HG03095 (cell line): ENCODE measurements at regions not wholly inside any gene's neighbourhood (a gene's known extent, or its start where the extent isn't known, plus 50 kb on each side); places are given as distances from the start of the nearest gene placed in this dataset.

Source experiments
- ATAC-seq: cut with Tn5 transposase; IDR thresholded peaks from one replicate; pipeline ENCODE4 v1.9.1; 2021; ENCODE audit warnings: moderate library complexity; ENCODE audit not compliant: unreplicated experiment

GRCh38 chr5:57695179-57695578 lies 212.6 kb upstream of the ACTBL2 start:
- no peak for ATAC-seq

- no peak for ATAC-seq
Observed at GRCh38 chr5:57693488-57694305, 211.1 kb upstream of the ACTBL2 start.

GRCh38 chr5:57692582-57693487 lies 210.2 kb upstream of the ACTBL2 start:
- ATAC-seq, result no peak

GRCh38 chr5:57690724-57691123 lies 208.1 kb upstream of the ACTBL2 start:
- ATAC-seq, result no peak

GRCh38 chr5:57687596-57687995 lies 205.0 kb upstream of the ACTBL2 start:
- ATAC-seq, result no peak

GRCh38 chr5:57685516-57686255 lies 203.1 kb upstream of the ACTBL2 start:
- ATAC-seq, result no peak

- ATAC-seq, result no peak
Observed at GRCh38 chr5:57684299-57684702, 201.7 kb upstream of the ACTBL2 start.

- no peak for ATAC-seq
Observed at GRCh38 chr5:57683036-57683630, 200.5 kb upstream of the ACTBL2 start.

- no peak for ATAC-seq
Observed at GRCh38 chr5:57681942-57682341, 199.3 kb upstream of the ACTBL2 start.

- ATAC-seq, result no peak
Observed at GRCh38 chr5:57680686-57681085, 198.1 kb upstream of the ACTBL2 start.

GRCh38 chr5:57677235-57677634 lies 194.6 kb upstream of the ACTBL2 start:
- no peak for ATAC-seq

- no peak for ATAC-seq
Observed at GRCh38 chr5:57676222-57677098, 193.8 kb upstream of the ACTBL2 start.

GRCh38 chr5:57675236-57675635 lies 192.6 kb upstream of the ACTBL2 start:
- ATAC-seq, result no peak

- no peak for ATAC-seq
Observed at GRCh38 chr5:57671371-57671770, 188.8 kb upstream of the ACTBL2 start.

- ATAC-seq, result no peak
Observed at GRCh38 chr5:57666582-57666981, 184.0 kb upstream of the ACTBL2 start.

- ATAC-seq, result no peak
Observed at GRCh38 chr5:57665146-57665936, 182.7 kb upstream of the ACTBL2 start.

- no peak for ATAC-seq
Observed at GRCh38 chr5:57664700-57665099, 182.1 kb upstream of the ACTBL2 start.

- ATAC-seq, result no peak
Observed at GRCh38 chr5:57663466-57663865, 180.9 kb upstream of the ACTBL2 start.

GRCh38 chr5:57662991-57663390 lies 180.4 kb upstream of the ACTBL2 start:
- ATAC-seq, result no peak
